ENCODE measurements at regions not wholly inside any gene's neighbourhood (a gene's known extent, or its start where the extent isn't known, plus 50 kb on each side); places are given as distances from the start of the nearest gene placed in this dataset.

- no peak overlapping the region for H2AFZ ChIP-seq (ENCODE audit: low read length)
- no peak overlapping the region for H3K27ac ChIP-seq (ENCODE audit: low read length)
- H3K9ac ChIP-seq (ENCODE audit: low read length): no peak overlapping the region
- H3K9me2 ChIP-seq (replicated peaks; ENCODE audit: insufficient read depth, low read length): no peaks in the 10 kb centered on the region
- H3K27me3 ChIP-seq (ENCODE audit: low read length): no peaks in the 10 kb centered on the region
- DNase-seq: no peak
- no peak overlapping the region for H3K4me2 ChIP-seq (ENCODE audit: low read depth, low read length, poor library complexity, severe bottlenecking)
- H3K9me3 ChIP-seq (ENCODE audit: low read length): peaks cover 11% of the 10 kb centered on the region; the same call in 1 of the 2 replicates
- H3K4me3 ChIP-seq (ENCODE audit: low read length): no peak overlapping the region
- H3K36me3 ChIP-seq (ENCODE audit: insufficient read depth, low read length): no peaks in the 10 kb centered on the region
- no peaks in the 10 kb centered on the region for H3K79me2 ChIP-seq (ENCODE audit: low read length)
- H4K20me1 ChIP-seq (ENCODE audit: insufficient read depth, low read depth, low read length): no peaks in the 10 kb centered on the region
- no peaks in the 10 kb centered on the region for H3K4me1 ChIP-seq (ENCODE audit: low read length)
Measured at GRCh38 chr4:11196927-11197522, 231.7 kb downstream of the HS3ST1 start.

DNA sequence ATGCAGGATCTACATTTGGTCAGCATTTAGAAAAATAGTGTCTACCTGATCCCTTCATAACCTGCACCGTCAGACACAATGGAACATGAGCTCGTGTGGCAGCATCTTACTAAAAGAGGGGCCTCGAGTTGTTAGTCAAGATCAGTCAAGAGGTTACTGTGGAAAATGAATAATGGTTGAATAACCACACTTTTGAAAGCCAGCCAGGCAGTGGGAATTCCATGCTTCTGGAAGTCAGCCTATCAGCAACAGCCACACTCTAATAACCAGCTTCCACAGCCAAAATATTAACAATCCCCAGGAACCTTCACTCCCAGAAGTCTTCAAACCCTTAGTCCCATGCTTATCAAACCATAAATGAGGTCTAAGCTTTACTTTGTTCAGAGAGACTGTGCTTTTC lies 234.3 kb downstream of the HS3ST1 start:
- no peaks in the 10 kb centered on the region for H3K9me2 ChIP-seq (replicated peaks; ENCODE audit: insufficient read depth, low read length)
- H2AFZ ChIP-seq (ENCODE audit: low read length): no peak overlapping the region
- H3K4me2 ChIP-seq (ENCODE audit: low read depth, low read length, poor library complexity, severe bottlenecking): no peak overlapping the region
- H3K79me2 ChIP-seq (ENCODE audit: low read length): no peaks in the 10 kb centered on the region
- peaks cover 15% of the 10 kb centered on the region; the same call in 1 of the 2 replicates for H3K9me3 ChIP-seq (ENCODE audit: low read length)
- no peaks in the 10 kb centered on the region for H4K20me1 ChIP-seq (ENCODE audit: insufficient read depth, low read depth, low read length)
- no peaks in the 10 kb centered on the region for H3K27me3 ChIP-seq (ENCODE audit: low read length)
- no peaks in the 10 kb centered on the region for H3K4me1 ChIP-seq (ENCODE audit: low read length)
- H3K9ac ChIP-seq (ENCODE audit: low read length): no peak overlapping the region
- DNase-seq: no peak
- no peak overlapping the region for H3K27ac ChIP-seq (ENCODE audit: low read length)
- no peaks in the 10 kb centered on the region for H3K36me3 ChIP-seq (ENCODE audit: insufficient read depth, low read length)
- no peak overlapping the region for H3K4me3 ChIP-seq (ENCODE audit: low read length)

- H3K27me3 ChIP-seq (ENCODE audit: low read length): no peaks in the 10 kb centered on the region
- no peaks in the 10 kb centered on the region for H3K79me2 ChIP-seq (ENCODE audit: low read length)
- H3K36me3 ChIP-seq (ENCODE audit: insufficient read depth, low read length): no peaks in the 10 kb centered on the region
- H4K20me1 ChIP-seq (ENCODE audit: insufficient read depth, low read depth, low read length): no peaks in the 10 kb centered on the region
- H3K4me2 ChIP-seq (ENCODE audit: low read depth, low read length, poor library complexity, severe bottlenecking): no peak overlapping the region
- H3K4me1 ChIP-seq (ENCODE audit: low read length): no peaks in the 10 kb centered on the region
- no peak overlapping the region for H3K4me3 ChIP-seq (ENCODE audit: low read length)
- peaks cover 12% of the 10 kb centered on the region; the same call in 1 of the 2 replicates for H3K9me3 ChIP-seq (ENCODE audit: low read length)
- no peak overlapping the region for H2AFZ ChIP-seq (ENCODE audit: low read length)
- no peak for DNase-seq
- no peaks in the 10 kb centered on the region for H3K9me2 ChIP-seq (replicated peaks; ENCODE audit: insufficient read depth, low read length)
- H3K27ac ChIP-seq (ENCODE audit: low read length): no peak overlapping the region
- no peak overlapping the region for H3K9ac ChIP-seq (ENCODE audit: low read length)
Measured at GRCh38 chr4:11189756-11190155, 238.9 kb downstream of the HS3ST1 start.

DNA sequence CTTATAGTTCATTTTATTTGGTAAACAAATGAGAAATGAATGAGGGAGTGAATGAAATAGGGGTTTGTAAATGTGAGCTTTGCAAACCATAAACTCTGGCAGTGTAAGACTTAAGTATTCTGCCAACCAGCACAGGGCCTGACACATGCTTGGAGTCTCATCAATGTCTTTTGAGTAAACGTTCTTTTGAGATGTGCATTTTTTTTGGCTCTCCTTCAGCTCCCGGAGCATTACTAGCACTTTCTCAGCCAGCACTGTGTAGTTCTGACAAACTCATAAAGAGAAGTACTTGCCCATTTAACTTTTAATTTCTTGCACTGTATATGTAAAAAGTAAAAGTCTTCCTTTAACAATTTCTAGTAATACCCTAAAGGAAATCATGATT lies 245.3 kb downstream of the HS3ST1 start:
- H3K9ac ChIP-seq (ENCODE audit: low read length): no peak overlapping the region
- no peaks in the 10 kb centered on the region for H4K20me1 ChIP-seq (ENCODE audit: insufficient read depth, low read depth, low read length)
- no peak overlapping the region for H3K4me2 ChIP-seq (ENCODE audit: low read depth, low read length, poor library complexity, severe bottlenecking)
- no peaks in the 10 kb centered on the region for H3K9me2 ChIP-seq (replicated peaks; ENCODE audit: insufficient read depth, low read length)
- no peaks in the 10 kb centered on the region for H3K36me3 ChIP-seq (ENCODE audit: insufficient read depth, low read length)
- H3K79me2 ChIP-seq (ENCODE audit: low read length): no peaks in the 10 kb centered on the region
- no peak overlapping the region for H2AFZ ChIP-seq (ENCODE audit: low read length)
- H3K4me3 ChIP-seq (ENCODE audit: low read length): no peak overlapping the region
- H3K27me3 ChIP-seq (ENCODE audit: low read length): no peaks in the 10 kb centered on the region
- H3K27ac ChIP-seq (ENCODE audit: low read length): no peak overlapping the region
- H3K4me1 ChIP-seq (ENCODE audit: low read length): no peaks in the 10 kb centered on the region
- H3K9me3 ChIP-seq (ENCODE audit: low read length): peaks cover 15% of the 10 kb centered on the region; the same call in 1 of the 2 replicates
- no peak for DNase-seq

GRCh38 chr4:11182586-11183355 lies 245.9 kb downstream of the HS3ST1 start:
- H3K27ac ChIP-seq (ENCODE audit: low read length): no peak overlapping the region
- no peaks in the 10 kb centered on the region for H3K9me2 ChIP-seq (replicated peaks; ENCODE audit: insufficient read depth, low read length)

GRCh38 chr4:11182031-11182430 lies 246.7 kb downstream of the HS3ST1 start:
- no peak for DNase-seq
- H3K27me3 ChIP-seq (ENCODE audit: low read length): no peaks in the 10 kb centered on the region

More at GRCh38 chr4:11182586-11183355, 245.9 kb downstream of the HS3ST1 start:
- no peaks in the 10 kb centered on the region for H3K27me3 ChIP-seq (ENCODE audit: low read length)
- no peaks in the 10 kb centered on the region for H4K20me1 ChIP-seq (ENCODE audit: insufficient read depth, low read depth, low read length)
- no peak for DNase-seq
- no peaks in the 10 kb centered on the region for H3K79me2 ChIP-seq (ENCODE audit: low read length)
- no peak overlapping the region for H3K4me3 ChIP-seq (ENCODE audit: low read length)
- peaks cover 15% of the 10 kb centered on the region; the same call in 1 of the 2 replicates for H3K9me3 ChIP-seq (ENCODE audit: low read length)
- H3K4me1 ChIP-seq (ENCODE audit: low read length): no peaks in the 10 kb centered on the region
- no peak overlapping the region for H3K4me2 ChIP-seq (ENCODE audit: low read depth, low read length, poor library complexity, severe bottlenecking)
- no peak overlapping the region for H3K9ac ChIP-seq (ENCODE audit: low read length)
- no peaks in the 10 kb centered on the region for H3K36me3 ChIP-seq (ENCODE audit: insufficient read depth, low read length)
- no peak overlapping the region for H2AFZ ChIP-seq (ENCODE audit: low read length)

GRCh38 chr4:11179796-11180195 lies 248.9 kb downstream of the HS3ST1 start:
- H3K4me2 ChIP-seq (ENCODE audit: low read depth, low read length, poor library complexity, severe bottlenecking): no peak overlapping the region
- H3K27ac ChIP-seq (ENCODE audit: low read length): no peak overlapping the region
- no peaks in the 10 kb centered on the region for H3K79me2 ChIP-seq (ENCODE audit: low read length)
- H4K20me1 ChIP-seq (ENCODE audit: insufficient read depth, low read depth, low read length): no peaks in the 10 kb centered on the region
- no peaks in the 10 kb centered on the region for H3K9me2 ChIP-seq (replicated peaks; ENCODE audit: insufficient read depth, low read length)
- H2AFZ ChIP-seq (ENCODE audit: low read length): no peak overlapping the region
- H3K4me3 ChIP-seq (ENCODE audit: low read length): no peak overlapping the region
- no peak for DNase-seq
- no peak overlapping the region for H3K9ac ChIP-seq (ENCODE audit: low read length)
- H3K4me1 ChIP-seq (ENCODE audit: low read length): no peaks in the 10 kb centered on the region
- H3K9me3 ChIP-seq (ENCODE audit: low read length): peaks cover 13% of the 10 kb centered on the region; the same call in 1 of the 2 replicates
- no peaks in the 10 kb centered on the region for H3K27me3 ChIP-seq (ENCODE audit: low read length)
- H3K36me3 ChIP-seq (ENCODE audit: insufficient read depth, low read length): no peaks in the 10 kb centered on the region

More at GRCh38 chr4:11182031-11182430, 246.7 kb downstream of the HS3ST1 start:
- no peak overlapping the region for H2AFZ ChIP-seq (ENCODE audit: low read length)
- no peaks in the 10 kb centered on the region for H3K36me3 ChIP-seq (ENCODE audit: insufficient read depth, low read length)
- H3K4me1 ChIP-seq (ENCODE audit: low read length): no peaks in the 10 kb centered on the region
- no peak overlapping the region for H3K4me3 ChIP-seq (ENCODE audit: low read length)
- H3K9me3 ChIP-seq (ENCODE audit: low read length): peaks cover 15% of the 10 kb centered on the region; the same call in 1 of the 2 replicates
- no peak overlapping the region for H3K27ac ChIP-seq (ENCODE audit: low read length)
- H4K20me1 ChIP-seq (ENCODE audit: insufficient read depth, low read depth, low read length): no peaks in the 10 kb centered on the region
- no peak overlapping the region for H3K4me2 ChIP-seq (ENCODE audit: low read depth, low read length, poor library complexity, severe bottlenecking)
- no peaks in the 10 kb centered on the region for H3K79me2 ChIP-seq (ENCODE audit: low read length)
- no peaks in the 10 kb centered on the region for H3K9me2 ChIP-seq (replicated peaks; ENCODE audit: insufficient read depth, low read length)
- no peak overlapping the region for H3K9ac ChIP-seq (ENCODE audit: low read length)

DNA sequence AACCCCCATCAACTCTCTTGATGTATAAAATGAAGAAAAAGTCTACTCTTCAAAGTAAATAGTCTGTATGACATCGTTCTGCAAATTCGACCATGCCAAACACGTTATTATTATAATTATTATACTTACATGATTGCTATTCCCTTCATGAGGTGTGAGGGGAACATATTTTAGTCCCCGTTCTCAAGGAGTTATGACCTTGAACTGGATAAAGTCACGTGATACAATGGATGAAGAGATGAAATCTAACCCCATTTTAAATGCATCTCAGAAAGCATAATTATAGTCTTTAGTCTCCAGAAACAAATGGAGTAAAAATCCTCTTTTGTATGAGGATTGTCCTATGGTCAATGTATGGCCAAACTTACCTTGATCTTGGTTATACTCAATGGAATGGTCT lies 250.3 kb downstream of the HS3ST1 start:
- Histone ChIP-seq H3K36me3 (ENCODE audit: insufficient read depth, low read length) (no peaks in the 10 kb centered on the region), H3K4me1 (ENCODE audit: low read length) (no peaks in the 10 kb centered on the region), H3K9ac (ENCODE audit: low read length) (no peak overlapping the region), H3K27me3 (ENCODE audit: low read length) (no peaks in the 10 kb centered on the region), H4K20me1 (ENCODE audit: insufficient read depth, low read depth, low read length) (no peaks in the 10 kb centered on the region), H3K27ac (ENCODE audit: low read length) (no peak overlapping the region), H3K4me3 (ENCODE audit: low read length) (no peak overlapping the region), H2AFZ (ENCODE audit: low read length) (no peak overlapping the region), H3K9me3 (ENCODE audit: low read length) (peaks cover 11% of the 10 kb centered on the region; the same call in 1 of the 2 replicates), H3K9me2 (replicated peaks; ENCODE audit: insufficient read depth, low read length) (no peaks in the 10 kb centered on the region), H3K79me2 (ENCODE audit: low read length) (no peaks in the 10 kb centered on the region), H3K4me2 (ENCODE audit: low read depth, low read length, poor library complexity, severe bottlenecking) (no peak overlapping the region)
- DNase-seq: no peak
